ENCODE measurements at regions not wholly inside any gene's neighbourhood (a gene's known extent, or its start where the extent isn't known, plus 50 kb on each side); places are given as distances from the start of the nearest gene placed in this dataset.

DNA sequence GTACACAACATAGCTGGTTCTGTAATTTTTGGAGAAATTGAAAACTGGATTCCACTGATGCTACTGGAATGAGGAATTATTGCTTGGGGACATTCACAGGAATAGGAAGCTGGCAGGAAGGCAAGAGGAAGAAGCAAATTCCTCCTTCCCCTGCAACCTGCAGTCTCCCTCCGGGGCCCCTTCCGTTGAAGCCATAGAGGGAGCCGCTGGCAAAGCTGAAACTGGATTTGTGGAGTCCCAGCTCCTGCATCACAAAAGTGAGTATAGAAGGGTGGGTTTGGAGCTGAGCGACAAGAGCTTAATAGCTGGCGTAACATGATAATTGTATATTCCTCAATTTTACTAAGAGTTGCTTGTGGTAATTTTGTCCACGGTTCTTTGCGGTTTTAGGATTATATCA is 190.8 kb downstream of the ADRA2A start:
- TF ChIP-seq, protein P1, sequence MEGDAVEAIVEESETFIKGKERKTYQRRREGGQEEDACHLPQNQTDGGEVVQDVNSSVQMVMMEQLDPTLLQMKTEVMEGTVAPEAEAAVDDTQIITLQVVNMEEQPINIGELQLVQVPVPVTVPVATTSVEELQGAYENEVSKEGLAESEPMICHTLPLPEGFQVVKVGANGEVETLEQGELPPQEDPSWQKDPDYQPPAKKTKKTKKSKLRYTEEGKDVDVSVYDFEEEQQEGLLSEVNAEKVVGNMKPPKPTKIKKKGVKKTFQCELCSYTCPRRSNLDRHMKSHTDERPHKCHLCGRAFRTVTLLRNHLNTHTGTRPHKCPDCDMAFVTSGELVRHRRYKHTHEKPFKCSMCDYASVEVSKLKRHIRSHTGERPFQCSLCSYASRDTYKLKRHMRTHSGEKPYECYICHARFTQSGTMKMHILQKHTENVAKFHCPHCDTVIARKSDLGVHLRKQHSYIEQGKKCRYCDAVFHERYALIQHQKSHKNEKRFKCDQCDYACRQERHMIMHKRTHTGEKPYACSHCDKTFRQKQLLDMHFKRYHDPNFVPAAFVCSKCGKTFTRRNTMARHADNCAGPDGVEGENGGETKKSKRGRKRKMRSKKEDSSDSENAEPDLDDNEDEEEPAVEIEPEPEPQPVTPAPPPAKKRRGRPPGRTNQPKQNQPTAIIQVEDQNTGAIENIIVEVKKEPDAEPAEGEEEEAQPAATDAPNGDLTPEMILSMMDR (IDR thresholded peaks at IDR 0.05; ENCODE audit: low read depth, low read length, missing control alignments): no peak
- no peak for DNase-seq (ENCODE audit: extremely low read depth, low read depth)
- H3K4me3 ChIP-seq (replicated peaks; ENCODE audit: low read depth, low read length): no peak overlapping the region

DNA sequence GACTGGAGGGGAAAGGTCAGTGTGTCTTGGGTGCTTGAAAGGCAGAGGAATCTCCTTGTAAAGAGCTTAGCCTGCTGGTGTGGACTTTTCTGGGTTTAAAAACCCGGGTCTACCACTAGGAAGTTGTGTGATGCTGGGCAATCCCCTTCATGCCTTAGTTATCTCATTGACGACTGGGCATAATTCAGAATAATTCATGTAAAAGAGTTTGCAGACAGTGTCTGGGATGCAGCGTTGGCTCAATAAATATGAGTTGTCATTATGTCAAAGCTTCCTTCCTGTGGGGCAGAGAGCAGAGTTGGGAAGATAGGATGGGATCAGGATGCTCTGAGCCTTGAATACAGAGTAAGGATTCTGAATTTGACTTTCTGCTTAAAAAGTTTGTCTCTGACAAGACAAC is 196.4 kb downstream of the ADRA2A start:
- TF ChIP-seq, protein P1 (IDR thresholded peaks at IDR 0.05; ENCODE audit: low read depth, low read length, missing control alignments): no peak
- H3K4me3 ChIP-seq (replicated peaks; ENCODE audit: low read depth, low read length): no peak overlapping the region
- no peak for DNase-seq (ENCODE audit: extremely low read depth, low read depth)

DNA sequence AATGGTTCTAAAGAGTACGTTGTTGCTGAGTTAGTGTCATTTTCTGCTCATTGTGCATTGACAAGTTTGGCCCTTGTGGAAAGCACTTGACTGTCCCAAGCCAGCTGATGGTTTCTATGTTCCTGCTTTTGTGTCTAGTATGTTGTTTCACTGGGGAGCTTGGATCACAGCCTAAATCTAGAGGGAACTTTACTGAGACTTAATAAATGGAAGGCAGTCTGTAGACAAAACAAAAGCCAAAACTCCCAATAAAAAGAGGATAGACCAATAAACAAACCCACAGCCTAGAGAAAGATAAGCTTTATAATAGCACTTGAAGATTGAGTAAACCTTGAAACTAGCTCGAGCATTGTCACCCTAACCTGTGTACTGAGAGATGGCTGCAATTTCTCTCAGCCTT is 196.8 kb downstream of the ADRA2A start:
- no peak for DNase-seq (ENCODE audit: extremely low read depth, low read depth)
- no peak overlapping the region for H3K4me3 ChIP-seq (replicated peaks; ENCODE audit: low read depth, low read length)
- TF ChIP-seq, protein P1 (IDR thresholded peaks at IDR 0.05; ENCODE audit: low read depth, low read length, missing control alignments): no peak

DNA sequence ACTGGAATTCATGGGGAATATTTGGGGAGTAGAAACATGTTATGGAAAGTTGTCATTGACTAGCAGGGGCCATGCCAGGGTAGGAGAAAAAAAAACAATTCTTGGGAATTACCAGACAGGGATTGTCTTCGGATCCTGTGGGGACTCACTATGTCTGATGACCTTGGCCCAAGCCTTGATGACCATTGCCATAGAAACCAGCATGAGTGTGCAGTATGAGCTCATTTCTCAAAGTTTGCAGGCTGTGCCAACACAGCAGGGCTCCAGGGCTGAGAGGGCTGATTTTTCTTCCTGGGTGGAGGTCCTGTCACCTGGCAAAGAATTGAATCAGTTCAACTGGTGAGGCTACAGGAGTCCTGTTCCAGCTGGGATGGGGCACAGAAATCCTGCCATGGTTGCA is 198.3 kb downstream of the ADRA2A start:
- no peak for DNase-seq (ENCODE audit: extremely low read depth, low read depth)
- TF ChIP-seq, protein P1 (IDR thresholded peaks at IDR 0.05; ENCODE audit: low read depth, low read length, missing control alignments): no peak
- no peak overlapping the region for H3K4me3 ChIP-seq (replicated peaks; ENCODE audit: low read depth, low read length)

DNA sequence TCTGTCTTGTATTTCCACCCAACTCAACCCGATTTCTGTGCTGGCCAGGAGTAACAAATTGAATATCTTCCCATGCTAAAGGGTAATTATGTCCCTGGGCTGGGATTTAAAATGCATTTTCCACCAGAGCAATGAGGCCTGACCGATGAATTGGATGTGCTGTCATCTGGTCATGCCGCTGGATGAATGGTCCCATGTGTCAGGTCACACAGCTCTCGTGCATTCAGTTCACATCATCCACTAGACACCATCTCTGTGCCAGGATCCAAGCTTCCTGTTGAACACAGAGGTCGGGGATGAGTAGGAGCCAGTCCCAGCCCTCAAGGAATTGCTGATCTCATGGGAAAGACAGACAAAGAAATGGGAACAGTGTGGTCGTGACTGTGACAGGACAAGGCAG is 200.8 kb downstream of the ADRA2A start:
- TF ChIP-seq, protein P1 (IDR thresholded peaks at IDR 0.05; ENCODE audit: low read depth, low read length, missing control alignments): no peak

DNA sequence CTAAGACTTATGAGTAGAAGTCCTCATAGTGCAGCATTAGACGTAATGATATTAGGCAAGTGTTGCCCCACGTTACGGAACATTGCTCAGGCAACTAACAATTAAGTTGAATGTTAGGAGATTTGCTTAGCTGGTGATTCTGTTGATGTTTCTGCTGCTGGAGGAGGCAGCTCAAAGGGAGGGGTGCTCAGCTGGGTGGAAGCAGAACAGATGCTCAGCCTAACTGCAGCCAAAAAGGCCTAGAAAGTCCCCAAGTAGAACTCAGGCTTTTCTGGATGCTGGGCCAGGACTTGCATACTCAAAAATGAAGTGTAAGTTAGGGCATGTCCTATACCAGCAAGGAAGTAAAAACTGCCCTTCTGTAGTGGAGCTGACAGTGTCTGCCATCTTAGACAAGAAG is 201.4 kb downstream of the ADRA2A start:
- no peak for DNase-seq (ENCODE audit: extremely low read depth, low read depth)
- TF ChIP-seq, protein P1 (IDR thresholded peaks at IDR 0.05; ENCODE audit: low read depth, low read length, missing control alignments): no peak
- no peak overlapping the region for H3K4me3 ChIP-seq (replicated peaks; ENCODE audit: low read depth, low read length)

More for the DNA sequence above, 200.8 kb downstream of the ADRA2A start:
- no peak for DNase-seq (ENCODE audit: extremely low read depth, low read depth)
- no peak overlapping the region for H3K4me3 ChIP-seq (replicated peaks; ENCODE audit: low read depth, low read length)

DNA sequence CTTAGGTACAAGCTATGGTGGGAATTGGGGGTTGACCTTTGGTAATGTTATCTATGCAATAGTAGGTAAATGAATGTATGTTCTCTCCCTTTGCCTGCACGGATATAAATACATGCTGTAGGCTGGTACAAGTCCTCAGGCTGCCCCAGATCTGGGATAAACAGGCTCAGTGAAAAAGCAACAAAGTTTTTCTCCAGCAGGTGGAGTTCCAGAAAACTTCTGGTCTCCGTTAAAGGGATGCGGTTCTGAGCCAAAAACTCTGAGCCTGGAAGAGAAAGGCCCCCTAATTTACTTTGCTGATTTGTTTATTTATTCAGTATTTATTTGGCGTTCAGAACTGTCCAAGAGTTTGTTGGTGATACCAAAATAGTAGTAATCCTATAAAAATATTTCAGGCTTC is 204.7 kb downstream of the ADRA2A start:
- no peak overlapping the region for H3K4me3 ChIP-seq (replicated peaks; ENCODE audit: low read depth, low read length)
- DNase-seq (ENCODE audit: extremely low read depth, low read depth): no peak
- TF ChIP-seq, protein P1 (IDR thresholded peaks at IDR 0.05; ENCODE audit: low read depth, low read length, missing control alignments): no peak
